Vagina (tissue), 2 donors: ENCODE measurements at regions not wholly inside any gene's neighbourhood (a gene's known extent, or its start where the extent isn't known, plus 50 kb on each side); places are given as distances from the start of the nearest gene placed in this dataset.

Experiments used
- DNase-seq, 2 donors: peaks; one replicate each; pipeline ENCODE4 v3.0.0-alpha.2; 2017; ENCODE audit errors: extremely low spot score in 2 of 2
- H3K27ac ChIP-seq: fragments of 200-600 bp; sonication (generic); one replicate; pipeline ENCODE4 v1.5.1; 2019
- H3K27me3 ChIP-seq: fragments of 200-600 bp; sonication (generic); one replicate; pipeline ENCODE4 v1.5.1; 2019
- H3K36me3 ChIP-seq, 2 donors: fragments of 200-600 bp; sonication (generic); one replicate each; pipeline ENCODE4 v1.5.1; 2017 to 2019
- H3K4me1 ChIP-seq: fragments of 200-600 bp; sonication (generic); one replicate; pipeline ENCODE4 v1.5.1; 2019
- H3K4me3 ChIP-seq, 2 donors: fragments of 200-600 bp; sonication (generic); 1 replicate in 1 of 2; 2 replicates in 1 of 2; pipeline ENCODE4 v1.5.1; 2016 to 2019
- H3K9me3 ChIP-seq: fragments of 200-600 bp; sonication (generic); one replicate; pipeline ENCODE4 v1.5.1; 2019
- POLR2A ChIP-seq, 2 donors: fragments of 450-650 bp; IDR thresholded peaks; one replicate each; pipeline ENCODE4 v1.6.1; 2017; ENCODE audit warnings: antibody characterized with exemption in 2 of 2, mild to moderate bottlenecking in 2 of 2, moderate library complexity in 2 of 2
- POLR2AphosphoS5 ChIP-seq, 2 donors: sonication (generic); formaldehyde crosslinking; IDR thresholded peaks; one replicate each; pipeline ENCODE4 v1.9.0; 2017; ENCODE audit warnings: antibody characterized with exemption in 2 of 2, mild to moderate bottlenecking in 2 of 2, low read depth in 1 of 2; ENCODE audit not compliant: insufficient read depth in 1 of 2
- intact Hi-C: fragments of 100-400 bp; cut with DNase I; formaldehyde crosslinking; loops from one replicate; pipeline ENCODE4 v1.15.1; 2023
- TF ChIP-seq, protein P1 (sequence below), 3 experiments: fragments of 450-650 bp in 2 of 3; fragments of 200-600 bp in 1 of 3; sonication (generic) in 1 of 3; IDR thresholded peaks; one replicate each; pipeline ENCODE4 v1.5.1; 2017 to 2019; ENCODE audit warnings: antibody characterized with exemption in 3 of 3, mild to moderate bottlenecking in 2 of 3, moderate library complexity in 2 of 3

DNA sequence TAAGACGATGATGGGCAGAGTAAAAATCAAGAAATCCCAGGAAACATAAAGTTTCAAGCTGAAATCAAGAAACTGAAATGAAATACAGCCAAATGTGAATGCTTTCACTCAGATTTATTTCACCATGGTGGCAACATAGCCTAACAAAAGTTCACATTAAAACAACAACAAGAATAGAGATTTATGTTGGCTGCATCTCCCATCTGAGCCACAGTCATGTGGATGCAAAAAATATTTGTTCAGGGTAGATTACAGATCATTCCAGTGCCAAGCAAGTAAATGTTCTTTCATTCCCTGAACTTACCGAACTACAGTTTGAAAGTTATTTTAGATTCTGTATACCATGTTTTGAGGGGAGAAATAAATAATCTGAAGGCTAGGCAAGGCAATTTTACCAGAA lies 159.9 kb upstream of the TMTC1 start:
- TF ChIP-seq POLR2A (IDR thresholded peaks at IDR 0.05), result no peak
- TF ChIP-seq, protein P1, sequence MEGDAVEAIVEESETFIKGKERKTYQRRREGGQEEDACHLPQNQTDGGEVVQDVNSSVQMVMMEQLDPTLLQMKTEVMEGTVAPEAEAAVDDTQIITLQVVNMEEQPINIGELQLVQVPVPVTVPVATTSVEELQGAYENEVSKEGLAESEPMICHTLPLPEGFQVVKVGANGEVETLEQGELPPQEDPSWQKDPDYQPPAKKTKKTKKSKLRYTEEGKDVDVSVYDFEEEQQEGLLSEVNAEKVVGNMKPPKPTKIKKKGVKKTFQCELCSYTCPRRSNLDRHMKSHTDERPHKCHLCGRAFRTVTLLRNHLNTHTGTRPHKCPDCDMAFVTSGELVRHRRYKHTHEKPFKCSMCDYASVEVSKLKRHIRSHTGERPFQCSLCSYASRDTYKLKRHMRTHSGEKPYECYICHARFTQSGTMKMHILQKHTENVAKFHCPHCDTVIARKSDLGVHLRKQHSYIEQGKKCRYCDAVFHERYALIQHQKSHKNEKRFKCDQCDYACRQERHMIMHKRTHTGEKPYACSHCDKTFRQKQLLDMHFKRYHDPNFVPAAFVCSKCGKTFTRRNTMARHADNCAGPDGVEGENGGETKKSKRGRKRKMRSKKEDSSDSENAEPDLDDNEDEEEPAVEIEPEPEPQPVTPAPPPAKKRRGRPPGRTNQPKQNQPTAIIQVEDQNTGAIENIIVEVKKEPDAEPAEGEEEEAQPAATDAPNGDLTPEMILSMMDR (IDR thresholded peaks at IDR 0.05), result no peak
- TF ChIP-seq POLR2AphosphoS5 (IDR thresholded peaks at IDR 0.05; ENCODE audit: insufficient read depth in 1 of 2, low read depth in 1 of 2), result no peak
- DNase-seq, result no peak
- intact Hi-C loops, result no loop called here
- Histone ChIP-seq H3K4me1 (no peaks in the 10 kb centered on the region), H3K27me3 (no peaks in the 10 kb centered on the region), H3K36me3 (no peaks in the 10 kb centered on the region), H3K27ac (no peak overlapping the region), H3K9me3 (no peaks in the 10 kb centered on the region), H3K4me3 (no peak overlapping the region)

DNA sequence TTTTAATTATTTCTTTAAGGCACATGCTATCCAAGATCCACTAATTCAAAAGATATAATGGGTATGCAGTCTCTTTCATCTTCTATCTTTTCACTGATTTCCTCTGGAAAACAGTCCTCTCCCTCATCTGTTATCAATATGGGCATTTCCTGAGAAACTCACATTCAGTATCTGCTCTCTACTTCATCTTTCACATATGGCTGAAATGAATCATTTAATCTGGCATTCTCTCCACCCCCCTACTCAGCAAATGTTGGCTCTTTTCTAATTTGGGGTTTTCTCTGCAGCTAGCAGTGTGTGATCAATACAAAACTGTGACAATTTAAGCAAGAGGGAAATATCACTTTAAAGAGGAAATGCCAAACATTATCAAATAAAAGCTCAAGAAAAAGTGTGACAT lies 157.1 kb upstream of the TMTC1 start:
- intact Hi-C loops, result no loop called here
- Histone ChIP-seq H3K27me3 (no peaks in the 10 kb centered on the region), H3K27ac (no peak overlapping the region), H3K9me3 (no peaks in the 10 kb centered on the region), H3K4me1 (no peaks in the 10 kb centered on the region), H3K36me3 (no peaks in the 10 kb centered on the region), H3K4me3 (no peak overlapping the region)
- no peak for DNase-seq
- TF ChIP-seq POLR2AphosphoS5 (IDR thresholded peaks at IDR 0.05; ENCODE audit: insufficient read depth in 1 of 2, low read depth in 1 of 2), result no peak
- TF ChIP-seq, protein P1 (IDR thresholded peaks at IDR 0.05), result no peak
- no peak for TF ChIP-seq POLR2A (IDR thresholded peaks at IDR 0.05)

DNA sequence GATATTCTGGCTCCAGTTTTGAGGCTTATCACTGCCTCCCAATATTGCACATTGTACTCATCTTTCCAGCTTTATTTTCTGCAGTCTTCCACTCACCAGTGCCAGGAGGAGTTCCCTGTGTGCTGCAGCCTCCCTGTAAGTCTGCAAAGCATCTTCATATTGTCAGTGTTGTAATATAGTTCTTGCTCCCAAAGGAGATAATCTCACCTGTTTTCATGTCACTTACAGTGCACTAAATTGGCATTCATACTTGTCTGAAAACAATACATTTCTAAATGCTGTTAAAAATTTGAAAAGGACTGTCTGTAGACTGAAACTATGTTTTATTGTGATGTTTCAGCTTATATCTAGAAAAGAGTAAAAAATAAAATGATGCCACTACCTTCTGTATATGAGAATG lies 146.8 kb upstream of the TMTC1 start:
- intact Hi-C loops, result no loop called here
- Histone ChIP-seq H3K9me3 (no peaks in the 10 kb centered on the region), H3K4me3 (no peak overlapping the region), H3K27ac (no peak overlapping the region), H3K4me1 (no peaks in the 10 kb centered on the region), H3K36me3 (no peaks in the 10 kb centered on the region), H3K27me3 (no peaks in the 10 kb centered on the region)
- TF ChIP-seq POLR2A (IDR thresholded peaks at IDR 0.05), result no peak
- no peak for TF ChIP-seq POLR2AphosphoS5 (IDR thresholded peaks at IDR 0.05; ENCODE audit: insufficient read depth in 1 of 2, low read depth in 1 of 2)
- TF ChIP-seq, protein P1 (IDR thresholded peaks at IDR 0.05), result no peak
- DNase-seq, result no peak

DNA sequence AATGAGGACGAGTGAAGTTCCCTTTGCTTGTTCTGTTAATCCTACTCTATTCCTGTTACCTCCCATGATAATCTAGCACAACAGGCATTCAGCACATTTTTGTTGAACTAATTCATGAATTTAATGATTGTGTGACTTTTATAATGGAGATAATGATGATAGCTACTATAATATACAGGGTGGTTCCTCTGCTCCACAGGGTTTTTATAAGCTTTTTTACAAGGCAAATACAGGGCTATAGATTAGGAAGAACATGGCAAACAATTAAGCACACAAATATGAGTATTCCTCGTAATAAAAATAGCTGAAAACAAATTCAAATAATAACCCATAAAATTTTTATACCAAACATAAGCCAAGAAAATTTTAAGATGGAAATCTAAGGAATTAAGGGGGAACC lies 145.6 kb upstream of the TMTC1 start:
- no peak for DNase-seq
- no peaks in the 10 kb centered on the region for H3K27me3 ChIP-seq
- H3K27ac ChIP-seq, result no peak overlapping the region
- intact Hi-C loops, result no loop called here
- no peak overlapping the region for H3K4me3 ChIP-seq
- TF ChIP-seq POLR2A (IDR thresholded peaks at IDR 0.05) (no peak), POLR2AphosphoS5 (IDR thresholded peaks at IDR 0.05; ENCODE audit: insufficient read depth in 1 of 2, low read depth in 1 of 2) (no peak)
- TF ChIP-seq, protein P1 (IDR thresholded peaks at IDR 0.05), result no peak
- H3K36me3 ChIP-seq, result no peaks in the 10 kb centered on the region
- no peaks in the 10 kb centered on the region for H3K4me1 ChIP-seq
- H3K9me3 ChIP-seq, result no peaks in the 10 kb centered on the region

DNA sequence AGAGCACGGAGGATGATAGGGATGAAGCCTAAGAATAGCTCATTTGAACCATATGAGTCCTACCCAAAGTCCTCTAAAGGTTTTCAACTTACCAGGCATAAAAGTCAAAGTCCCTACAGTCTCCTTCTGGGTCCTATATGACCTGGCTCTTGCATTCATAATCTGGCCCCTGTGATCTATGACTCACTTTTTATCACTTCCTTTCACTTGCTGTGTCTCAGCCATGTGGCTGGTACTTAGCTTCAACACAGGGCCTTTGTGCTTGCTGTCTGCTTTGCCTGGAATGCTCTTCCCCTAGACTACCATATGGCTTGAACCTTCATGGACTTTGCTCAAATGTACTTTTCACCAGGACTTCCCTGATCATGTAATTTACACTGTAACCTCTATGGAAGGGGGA lies 137.6 kb upstream of the TMTC1 start:
- Histone ChIP-seq H3K4me1 (no peaks in the 10 kb centered on the region), H3K27ac (no peak overlapping the region), H3K9me3 (no peaks in the 10 kb centered on the region), H3K27me3 (no peaks in the 10 kb centered on the region), H3K36me3 (no peaks in the 10 kb centered on the region), H3K4me3 (no peak overlapping the region)
- no peak for TF ChIP-seq POLR2A (IDR thresholded peaks at IDR 0.05)
- TF ChIP-seq POLR2AphosphoS5 (IDR thresholded peaks at IDR 0.05; ENCODE audit: insufficient read depth in 1 of 2, low read depth in 1 of 2), result no peak
- TF ChIP-seq, protein P1 (IDR thresholded peaks at IDR 0.05), result no peak
- intact Hi-C loops, result no loop called here
- DNase-seq, result no peak
